ENCODE measurements at regions not wholly inside any gene's neighbourhood (a gene's known extent, or its start where the extent isn't known, plus 50 kb on each side); places are given as distances from the start of the nearest gene placed in this dataset.

GRCh38 chr16:17839272-17839671 is 368.5 kb upstream of the XYLT1 start:
- H3K9me3 ChIP-seq (ENCODE audit: control insufficient read depth, insufficient read depth, low read depth, low read length) = no peaks in the 10 kb centered on the region
- H3K27ac ChIP-seq (ENCODE audit: extremely low read depth, low read depth, low read length) = no peak overlapping the region
- no peaks in the 10 kb centered on the region for H3K4me1 ChIP-seq (ENCODE audit: control insufficient read depth, insufficient read depth, low read length)
- H3K36me3 ChIP-seq (ENCODE audit: control insufficient read depth in 2 of 2, insufficient read depth in 1 of 2, low read length in 2 of 2) = no peaks in the 10 kb centered on the region
- TF ChIP-seq ZNF2 (tag by site-specific recombination; IDR thresholded peaks at IDR 0.05) (no peak), ELK4 (IDR thresholded peaks at IDR 0.05; ENCODE audit: borderline replicate concordance, low read depth, low read length) (no peak), ZNF157 (tag by site-specific recombination; IDR thresholded peaks at IDR 0.05) (no peak), INSM2 (tag by site-specific recombination; IDR thresholded peaks at IDR 0.05) (no peak), ZNF629 (tag by site-specific recombination; IDR thresholded peaks at IDR 0.05) (no peak)
- TF ChIP-seq, protein P1, sequence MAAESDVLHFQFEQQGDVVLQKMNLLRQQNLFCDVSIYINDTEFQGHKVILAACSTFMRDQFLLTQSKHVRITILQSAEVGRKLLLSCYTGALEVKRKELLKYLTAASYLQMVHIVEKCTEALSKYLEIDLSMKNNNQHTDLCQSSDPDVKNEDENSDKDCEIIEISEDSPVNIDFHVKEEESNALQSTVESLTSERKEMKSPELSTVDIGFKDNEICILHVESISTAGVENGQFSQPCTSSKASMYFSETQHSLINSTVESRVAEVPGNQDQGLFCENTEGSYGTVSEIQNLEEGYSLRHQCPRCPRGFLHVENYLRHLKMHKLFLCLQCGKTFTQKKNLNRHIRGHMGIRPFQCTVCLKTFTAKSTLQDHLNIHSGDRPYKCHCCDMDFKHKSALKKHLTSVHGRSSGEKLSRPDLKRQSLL (tag by site-specific recombination; IDR thresholded peaks at IDR 0.05) = no peak
- ChIA-PET POLR2A (no interaction called here), CTCF (no interaction called here)
- no peak overlapping the region for H3K4me3 ChIP-seq (ENCODE audit: low read depth, low read length)

- ChIA-PET CTCF (no interaction called here), POLR2A (no interaction called here)
- no peak overlapping the region for H3K27ac ChIP-seq (ENCODE audit: extremely low read depth, low read depth, low read length)
Measured at GRCh38 chr16:17836868-17837602, 366.3 kb upstream of the XYLT1 start.

GRCh38 chr16:17835118-17835876 is 364.5 kb upstream of the XYLT1 start:
- H3K4me3 ChIP-seq (ENCODE audit: low read depth, low read length) = no peak overlapping the region
- POLR2A ChIA-PET = no interaction called here
- CTCF ChIA-PET = no interaction called here
- TF ChIP-seq ZNF501 (tag by site-specific recombination; IDR thresholded peaks at IDR 0.05) (no peak), FEZF1 (tag by site-specific recombination; IDR thresholded peaks at IDR 0.05) (no peak), ZNF248 (tag by site-specific recombination; IDR thresholded peaks at IDR 0.05) (no peak), KLF9 (tag by site-specific recombination; IDR thresholded peaks at IDR 0.05; ENCODE audit: low read depth) (no peak), ZNF155 (tag by site-specific recombination; IDR thresholded peaks at IDR 0.05) (no peak), SALL2 (tag by site-specific recombination; IDR thresholded peaks at IDR 0.05; ENCODE audit: borderline replicate concordance) (no peak), ZBTB8A (tag by site-specific recombination; IDR thresholded peaks at IDR 0.05) (no peak), ZNF473 (tag by site-specific recombination; IDR thresholded peaks at IDR 0.05) (no peak), ZNF148 (tag by site-specific recombination; IDR thresholded peaks at IDR 0.05; ENCODE audit: borderline replicate concordance) (no peak), ZNF521 (tag by site-specific recombination; IDR thresholded peaks at IDR 0.05) (no peak), ZNF629 (tag by site-specific recombination; IDR thresholded peaks at IDR 0.05) (no peak)
- TF ChIP-seq, protein P2, sequence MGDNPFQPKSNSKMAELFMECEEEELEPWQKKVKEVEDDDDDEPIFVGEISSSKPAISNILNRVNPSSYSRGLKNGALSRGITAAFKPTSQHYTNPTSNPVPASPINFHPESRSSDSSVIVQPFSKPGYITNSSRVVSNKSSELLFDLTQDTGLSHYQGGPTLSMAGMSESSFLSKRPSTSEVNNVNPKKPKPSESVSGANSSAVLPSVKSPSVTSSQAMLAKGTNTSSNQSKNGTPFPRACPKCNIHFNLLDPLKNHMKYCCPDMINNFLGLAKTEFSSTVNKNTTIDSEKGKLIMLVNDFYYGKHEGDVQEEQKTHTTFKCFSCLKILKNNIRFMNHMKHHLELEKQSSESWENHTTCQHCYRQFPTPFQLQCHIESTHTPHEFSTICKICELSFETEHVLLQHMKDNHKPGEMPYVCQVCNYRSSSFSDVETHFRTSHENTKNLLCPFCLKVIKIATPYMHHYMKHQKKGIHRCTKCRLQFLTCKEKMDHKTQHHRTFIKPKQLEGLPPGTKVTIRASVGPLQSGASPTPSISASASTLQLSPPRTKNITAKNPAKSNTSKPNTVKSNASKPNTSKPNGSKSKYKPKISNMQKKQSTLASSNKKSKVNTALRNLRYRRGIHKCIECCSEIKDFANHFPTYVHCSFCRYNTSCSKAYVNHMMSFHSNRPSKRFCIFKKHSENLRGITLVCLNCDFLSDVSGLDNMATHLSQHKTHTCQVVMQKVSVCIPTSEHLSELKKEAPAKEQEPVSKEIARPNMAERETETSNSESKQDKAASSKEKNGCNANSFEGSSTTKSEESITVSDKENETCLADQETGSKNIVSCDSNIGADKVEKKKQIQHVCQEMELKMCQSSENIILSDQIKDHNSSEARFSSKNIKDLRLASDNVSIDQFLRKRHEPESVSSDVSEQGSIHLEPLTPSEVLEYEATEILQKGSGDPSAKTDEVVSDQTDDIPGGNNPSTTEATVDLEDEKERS (tag by site-specific recombination; IDR thresholded peaks at IDR 0.05) = no peak
- TF ChIP-seq, protein P3, sequence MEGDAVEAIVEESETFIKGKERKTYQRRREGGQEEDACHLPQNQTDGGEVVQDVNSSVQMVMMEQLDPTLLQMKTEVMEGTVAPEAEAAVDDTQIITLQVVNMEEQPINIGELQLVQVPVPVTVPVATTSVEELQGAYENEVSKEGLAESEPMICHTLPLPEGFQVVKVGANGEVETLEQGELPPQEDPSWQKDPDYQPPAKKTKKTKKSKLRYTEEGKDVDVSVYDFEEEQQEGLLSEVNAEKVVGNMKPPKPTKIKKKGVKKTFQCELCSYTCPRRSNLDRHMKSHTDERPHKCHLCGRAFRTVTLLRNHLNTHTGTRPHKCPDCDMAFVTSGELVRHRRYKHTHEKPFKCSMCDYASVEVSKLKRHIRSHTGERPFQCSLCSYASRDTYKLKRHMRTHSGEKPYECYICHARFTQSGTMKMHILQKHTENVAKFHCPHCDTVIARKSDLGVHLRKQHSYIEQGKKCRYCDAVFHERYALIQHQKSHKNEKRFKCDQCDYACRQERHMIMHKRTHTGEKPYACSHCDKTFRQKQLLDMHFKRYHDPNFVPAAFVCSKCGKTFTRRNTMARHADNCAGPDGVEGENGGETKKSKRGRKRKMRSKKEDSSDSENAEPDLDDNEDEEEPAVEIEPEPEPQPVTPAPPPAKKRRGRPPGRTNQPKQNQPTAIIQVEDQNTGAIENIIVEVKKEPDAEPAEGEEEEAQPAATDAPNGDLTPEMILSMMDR (tag by site-specific recombination; IDR thresholded peaks at IDR 0.05) = no peak

More at GRCh38 chr16:17836868-17837602, 366.3 kb upstream of the XYLT1 start:
- no peaks in the 10 kb centered on the region for H3K4me1 ChIP-seq (ENCODE audit: control insufficient read depth, insufficient read depth, low read length)
- no peaks in the 10 kb centered on the region for H3K9me3 ChIP-seq (ENCODE audit: control insufficient read depth, insufficient read depth, low read depth, low read length)
- H3K4me3 ChIP-seq (ENCODE audit: low read depth, low read length) = no peak overlapping the region
- no peaks in the 10 kb centered on the region for H3K36me3 ChIP-seq (ENCODE audit: control insufficient read depth in 2 of 2, insufficient read depth in 1 of 2, low read length in 2 of 2)
- TF ChIP-seq ZBTB8A (tag by site-specific recombination; IDR thresholded peaks at IDR 0.05) = no peak

More at GRCh38 chr16:17835118-17835876, 364.5 kb upstream of the XYLT1 start:
- no peak overlapping the region for H3K27ac ChIP-seq (ENCODE audit: extremely low read depth, low read depth, low read length)
- H3K9me3 ChIP-seq (ENCODE audit: control insufficient read depth, insufficient read depth, low read depth, low read length) = no peaks in the 10 kb centered on the region
- H3K36me3 ChIP-seq (ENCODE audit: control insufficient read depth in 2 of 2, insufficient read depth in 1 of 2, low read length in 2 of 2) = no peaks in the 10 kb centered on the region
- no peaks in the 10 kb centered on the region for H3K4me1 ChIP-seq (ENCODE audit: control insufficient read depth, insufficient read depth, low read length)
